Nephron progenitor cell (in vitro differentiated cells): ENCODE measurements at regions not wholly inside any gene's neighbourhood (a gene's known extent, or its start where the extent isn't known, plus 50 kb on each side); places are given as distances from the start of the nearest gene placed in this dataset.

ENCODE experiments used
- DNase-seq: peaks from one replicate; pipeline ENCODE4 v3.0.0; 2021
- H3K27ac Mint-ChIP-seq: 2 replicates; pipeline ENCODE4 v1.8.0; 2021; ENCODE audit warnings: mild to moderate bottlenecking, moderate library complexity, mixed read lengths
- H3K27me3 Mint-ChIP-seq: 2 replicates; pipeline ENCODE4 v1.8.0; 2021; ENCODE audit warnings: mild to moderate bottlenecking, low read depth, mixed read lengths; ENCODE audit not compliant: poor library complexity
- H3K36me3 Mint-ChIP-seq: 2 replicates; pipeline ENCODE4 v1.8.0; 2021; ENCODE audit warnings: low read depth, mixed read lengths
- H3K4me1 Mint-ChIP-seq: 2 replicates; pipeline ENCODE4 v1.8.0; 2021; ENCODE audit warnings: mixed read lengths
- H3K4me3 Mint-ChIP-seq: 2 replicates; pipeline ENCODE4 v1.8.0; 2021; ENCODE audit warnings: mild to moderate bottlenecking, moderate library complexity, mixed read lengths
- H3K9me3 Mint-ChIP-seq: 2 replicates; pipeline ENCODE4 v1.8.0; 2021; ENCODE audit warnings: mild to moderate bottlenecking, moderate library complexity, mixed read lengths
- TF ChIP-seq, protein P1 (sequence below): fragments of 200-600 bp; sonication (generic); IDR thresholded peaks from 2 replicates; pipeline ENCODE4 v1.5.0; 2021; ENCODE audit warnings: antibody characterized with exemption

DNA sequence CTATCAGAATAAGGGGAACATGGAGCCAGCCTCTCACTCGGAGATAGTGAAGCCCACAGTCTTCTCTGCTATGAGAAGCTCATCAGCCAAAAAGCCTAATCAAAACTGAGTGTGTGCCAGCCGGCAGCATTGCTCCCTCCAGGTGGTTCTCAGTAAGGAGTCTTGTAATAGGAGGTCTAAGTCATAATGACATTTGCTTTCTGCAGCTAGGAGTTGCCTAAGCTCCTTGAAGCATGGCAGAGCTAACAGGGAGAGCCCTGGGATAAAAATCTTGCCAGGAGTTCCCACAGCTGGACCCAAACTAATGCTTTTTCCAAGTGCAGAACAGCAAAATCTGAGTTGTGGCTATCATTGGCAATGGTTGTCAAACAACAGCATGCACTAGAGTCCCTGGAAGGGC lies 245.2 kb downstream of the SPATA18 start:
- TF ChIP-seq, protein P1, sequence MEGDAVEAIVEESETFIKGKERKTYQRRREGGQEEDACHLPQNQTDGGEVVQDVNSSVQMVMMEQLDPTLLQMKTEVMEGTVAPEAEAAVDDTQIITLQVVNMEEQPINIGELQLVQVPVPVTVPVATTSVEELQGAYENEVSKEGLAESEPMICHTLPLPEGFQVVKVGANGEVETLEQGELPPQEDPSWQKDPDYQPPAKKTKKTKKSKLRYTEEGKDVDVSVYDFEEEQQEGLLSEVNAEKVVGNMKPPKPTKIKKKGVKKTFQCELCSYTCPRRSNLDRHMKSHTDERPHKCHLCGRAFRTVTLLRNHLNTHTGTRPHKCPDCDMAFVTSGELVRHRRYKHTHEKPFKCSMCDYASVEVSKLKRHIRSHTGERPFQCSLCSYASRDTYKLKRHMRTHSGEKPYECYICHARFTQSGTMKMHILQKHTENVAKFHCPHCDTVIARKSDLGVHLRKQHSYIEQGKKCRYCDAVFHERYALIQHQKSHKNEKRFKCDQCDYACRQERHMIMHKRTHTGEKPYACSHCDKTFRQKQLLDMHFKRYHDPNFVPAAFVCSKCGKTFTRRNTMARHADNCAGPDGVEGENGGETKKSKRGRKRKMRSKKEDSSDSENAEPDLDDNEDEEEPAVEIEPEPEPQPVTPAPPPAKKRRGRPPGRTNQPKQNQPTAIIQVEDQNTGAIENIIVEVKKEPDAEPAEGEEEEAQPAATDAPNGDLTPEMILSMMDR: no peak
- Mint-ChIP-seq H3K4me3 (no peak overlapping the region), H3K9me3 (no peaks in the 10 kb centered on the region), H3K36me3 (no peaks in the 10 kb centered on the region), H3K27me3 (no peaks in the 10 kb centered on the region), H3K27ac (no peak overlapping the region), H3K4me1 (peaks cover 6% of the 10 kb centered on the region)
- no peak for DNase-seq

DNA sequence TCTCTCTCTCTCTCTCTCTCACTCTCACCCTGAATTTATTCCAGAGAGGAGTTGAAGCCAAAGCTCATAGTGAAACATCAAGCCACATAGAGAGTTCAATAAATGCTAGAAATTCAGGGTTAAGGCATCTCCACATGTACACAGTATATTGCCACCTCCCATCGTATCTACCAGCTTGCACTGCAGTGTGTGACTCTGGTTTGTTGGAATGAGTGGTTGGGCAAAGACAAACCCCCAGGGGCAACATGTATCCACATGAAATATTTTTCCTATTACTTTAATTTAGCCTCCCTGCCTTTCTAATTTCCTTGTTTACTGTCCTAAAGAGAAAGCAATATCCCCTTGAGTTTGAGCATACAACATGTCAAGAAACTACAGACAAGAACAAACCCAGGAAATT lies 247.3 kb downstream of the SPATA18 start:
- Mint-ChIP-seq H3K27me3 (no peaks in the 10 kb centered on the region), H3K4me1 (peaks cover 6% of the 10 kb centered on the region), H3K27ac (no peak overlapping the region), H3K9me3 (no peaks in the 10 kb centered on the region), H3K4me3 (no peak overlapping the region), H3K36me3 (no peaks in the 10 kb centered on the region)
- TF ChIP-seq, protein P1: no peak
- no peak for DNase-seq

DNA sequence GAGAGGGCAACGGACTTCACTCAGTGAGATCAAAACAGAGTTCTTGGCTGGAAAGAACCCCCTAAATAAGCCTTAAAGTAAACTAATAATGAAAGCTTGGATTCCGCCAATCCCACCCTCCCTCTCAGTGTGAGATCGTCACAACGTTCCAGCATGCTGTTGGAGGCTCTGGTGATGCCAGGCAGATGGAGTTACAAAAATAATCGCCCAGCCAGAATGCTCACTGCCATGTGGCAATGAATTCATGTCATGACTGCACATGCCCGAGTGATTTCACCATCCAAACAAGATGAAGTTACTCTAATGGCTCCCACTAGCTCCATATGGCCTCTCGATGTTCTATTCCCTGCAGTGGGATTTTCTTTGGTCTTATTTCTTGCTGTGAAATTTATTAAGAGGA lies 248.0 kb downstream of the SPATA18 start:
- Mint-ChIP-seq H3K4me3 (no peak overlapping the region), H3K9me3 (no peaks in the 10 kb centered on the region), H3K27ac (no peak overlapping the region), H3K4me1 (peaks cover 6% of the 10 kb centered on the region), H3K27me3 (no peaks in the 10 kb centered on the region), H3K36me3 (no peaks in the 10 kb centered on the region)
- TF ChIP-seq, protein P1: no peak
- no peak for DNase-seq

DNA sequence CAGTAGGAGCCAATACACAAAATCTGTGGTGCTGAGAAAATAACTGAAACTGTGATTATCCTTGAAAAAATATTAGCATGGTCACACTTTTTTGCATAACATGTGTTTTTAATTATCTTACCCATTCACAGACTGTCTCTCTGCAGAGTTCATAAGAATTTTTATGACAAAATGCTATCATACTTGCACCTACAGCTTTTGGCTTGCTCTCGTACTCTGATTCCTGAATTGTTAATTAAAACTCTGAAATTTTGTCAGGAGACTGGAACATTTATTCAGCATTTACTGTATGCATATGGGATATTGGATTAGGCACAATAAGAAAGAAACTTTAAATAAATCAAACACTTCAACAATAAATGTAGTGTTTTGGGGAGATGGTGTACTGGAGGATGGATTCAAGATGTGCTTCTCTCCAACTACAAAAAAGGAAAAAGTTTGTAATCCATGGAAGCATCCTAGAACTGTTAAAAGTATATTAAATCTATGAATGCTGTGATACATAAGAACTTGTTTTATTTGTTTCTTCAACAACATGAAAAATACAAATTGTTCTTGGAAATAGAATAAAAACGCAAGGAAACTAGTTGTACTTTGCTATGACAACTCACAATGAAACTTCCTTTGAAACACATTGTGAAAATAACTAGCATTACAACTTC lies 260.5 kb downstream of the SPATA18 start:
- TF ChIP-seq, protein P1: no peak
- Mint-ChIP-seq H3K27me3 (peaks cover 5% of the 10 kb centered on the region), H3K4me3 (no peak overlapping the region), H3K4me1 (peaks cover 29% of the 10 kb centered on the region), H3K27ac (peak overlapping the region; percentile 41), H3K36me3 (peaks cover 9% of the 10 kb centered on the region), H3K9me3 (peaks cover 28% of the 10 kb centered on the region)
- DNase-seq: no peak

DNA sequence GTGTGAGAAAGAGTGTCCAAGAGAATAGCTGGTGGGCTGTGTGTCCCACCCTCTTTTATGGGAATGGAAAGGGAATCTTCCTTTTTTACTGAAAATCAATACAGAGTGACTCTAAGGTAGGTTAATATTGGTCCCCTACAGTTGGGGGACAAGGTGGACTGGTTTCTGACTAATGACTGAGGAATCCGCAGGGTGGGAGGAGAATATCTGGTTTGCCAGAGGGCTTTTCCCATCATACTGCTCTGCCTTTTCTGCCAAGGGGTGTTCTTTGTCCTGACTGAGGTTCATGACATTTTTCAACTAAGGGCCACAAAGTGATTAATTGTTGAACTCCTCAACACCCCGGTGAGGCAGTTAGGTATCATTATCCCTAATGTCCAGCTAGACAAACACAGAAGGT lies 261.6 kb downstream of the SPATA18 start:
- H3K27me3 Mint-ChIP-seq: peaks cover 2% of the 10 kb centered on the region
- peaks cover 29% of the 10 kb centered on the region for H3K4me1 Mint-ChIP-seq
- H3K4me3 Mint-ChIP-seq: peak overlapping the region; percentile 50
- H3K27ac Mint-ChIP-seq: peak overlapping the region; percentile 95
- H3K36me3 Mint-ChIP-seq: peaks cover 3% of the 10 kb centered on the region
- TF ChIP-seq, protein P1: no peak
- peaks cover 18% of the 10 kb centered on the region for H3K9me3 Mint-ChIP-seq
- DNase-seq: peak; percentile 5

DNA sequence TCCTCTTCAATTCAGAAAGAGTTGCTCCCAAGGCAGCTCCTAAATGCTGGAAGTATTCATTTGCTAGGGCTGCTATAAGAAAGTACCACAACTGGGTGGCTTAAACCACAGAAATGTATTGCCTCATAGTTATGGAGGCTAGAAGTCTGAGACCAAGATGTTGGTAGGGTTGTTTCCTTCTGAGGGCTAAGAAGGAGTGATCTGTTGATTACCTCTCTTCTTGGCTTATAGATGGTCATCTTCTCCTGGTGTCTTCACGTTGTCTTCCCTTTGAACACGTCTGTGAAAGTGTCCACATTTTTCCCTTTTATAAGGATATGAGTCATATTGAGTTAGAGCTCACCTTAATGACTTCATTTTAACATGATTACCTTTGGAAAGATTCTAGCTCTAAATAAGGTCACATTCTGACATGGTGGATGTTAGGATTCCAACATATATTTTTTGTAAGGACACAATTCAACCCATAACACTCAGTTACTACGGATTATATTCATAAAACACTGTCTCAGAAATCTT lies 266.3 kb downstream of the SPATA18 start:
- peaks cover 24% of the 10 kb centered on the region for H3K9me3 Mint-ChIP-seq
- TF ChIP-seq, protein P1: no peak
- no peaks in the 10 kb centered on the region for H3K27me3 Mint-ChIP-seq
- H3K27ac Mint-ChIP-seq: no peak overlapping the region
- DNase-seq: no peak
- no peak overlapping the region for H3K4me3 Mint-ChIP-seq
- peaks cover 19% of the 10 kb centered on the region for H3K4me1 Mint-ChIP-seq
- no peaks in the 10 kb centered on the region for H3K36me3 Mint-ChIP-seq
